Activated naive CD8-positive, alpha-beta T cell treated with anti-CD3 and anti-CD28 coated beads, Interleukin-2, amount 50 U/mL, for 16 hours (primary cell): ENCODE measurements at regions not wholly inside any gene's neighbourhood (a gene's known extent, or its start where the extent isn't known, plus 50 kb on each side); places are given as distances from the start of the nearest gene placed in this dataset.

ENCODE experiments used
- DNase-seq: peaks from one replicate; pipeline ENCODE4 v3.0.0-alpha.2; 2020; ENCODE audit warnings: low read depth, low spot score

DNA sequence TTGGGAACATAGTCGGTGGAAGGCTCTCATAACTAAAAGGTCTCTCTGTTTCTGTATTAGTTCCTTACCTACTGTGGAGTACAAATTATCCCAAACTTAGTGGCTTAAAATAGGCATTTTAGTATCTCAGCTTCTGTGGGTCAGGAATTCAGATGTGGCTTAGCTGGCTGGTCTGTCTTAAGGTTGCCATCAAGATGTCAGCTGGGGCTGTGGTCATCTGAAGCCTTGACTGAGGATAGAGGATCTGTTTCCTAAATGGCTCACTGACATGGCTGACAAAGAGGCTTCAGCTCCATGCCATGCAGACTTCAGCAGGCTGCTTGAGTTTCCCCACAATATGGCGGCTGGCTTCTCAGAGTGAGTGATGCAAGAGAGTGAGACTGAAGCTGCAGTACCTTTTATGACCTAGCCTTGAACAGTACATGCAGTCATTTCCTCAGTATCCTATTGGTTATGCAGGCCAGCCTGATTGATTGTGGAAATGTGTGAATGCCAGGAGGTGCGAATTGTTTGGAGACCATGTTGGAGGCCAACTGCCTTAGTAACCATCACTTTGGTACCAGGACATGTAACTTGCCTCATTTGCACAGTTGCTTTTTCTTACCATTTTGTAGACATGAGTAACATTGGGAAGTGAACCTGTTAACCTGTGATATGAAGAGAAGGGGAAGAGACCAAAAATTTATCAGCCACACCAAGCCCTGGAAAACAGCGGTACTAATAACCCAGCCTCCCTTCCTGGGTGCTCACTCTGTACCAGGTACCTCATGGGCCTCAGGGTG is 152.8 kb upstream of the IER5L start:
- DNase-seq = no peak

- DNase-seq = no peak
These were observed 150.4 kb upstream of the IER5L start for GRCh38 chr9:129328355-129329042.

- DNase-seq = no peak
These were observed 149.7 kb upstream of the IER5L start for GRCh38 chr9:129327552-129328328.

- no peak for DNase-seq
These were observed 148.3 kb upstream of the IER5L start for GRCh38 chr9:129326061-129327005.

GRCh38 chr9:129324808-129325502 is 146.9 kb upstream of the IER5L start:
- no peak for DNase-seq

DNA sequence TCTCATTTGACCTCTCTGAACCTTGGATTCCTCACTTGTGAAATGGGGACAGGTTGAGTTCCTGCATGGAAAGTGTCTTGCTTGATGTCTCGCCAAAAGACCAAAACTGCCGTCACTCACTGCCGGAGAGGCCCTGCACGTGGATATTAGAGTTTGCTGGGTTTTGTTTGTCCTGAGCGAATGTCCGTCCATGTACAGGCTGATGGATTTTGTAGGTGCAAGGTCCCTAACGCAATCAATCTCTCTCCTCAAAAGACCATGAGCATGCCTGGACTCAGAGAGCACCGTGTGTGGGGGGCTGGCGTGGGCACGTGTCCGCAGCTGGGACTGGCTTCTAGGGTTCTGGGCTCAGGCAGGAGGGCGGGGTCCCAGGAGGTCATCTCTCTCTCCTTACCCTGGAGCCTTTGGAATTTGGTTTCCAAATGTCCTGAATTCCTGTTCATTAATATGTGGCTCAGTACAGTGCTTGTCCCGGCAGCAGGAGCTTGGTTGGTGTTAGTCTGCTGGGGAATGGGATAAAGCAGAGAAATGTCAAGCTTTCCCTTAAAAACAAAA is 146.0 kb upstream of the IER5L start:
- DNase-seq = no peak

- no peak for DNase-seq
These were observed 145.4 kb upstream of the IER5L start for GRCh38 chr9:129323376-129323998.

DNA sequence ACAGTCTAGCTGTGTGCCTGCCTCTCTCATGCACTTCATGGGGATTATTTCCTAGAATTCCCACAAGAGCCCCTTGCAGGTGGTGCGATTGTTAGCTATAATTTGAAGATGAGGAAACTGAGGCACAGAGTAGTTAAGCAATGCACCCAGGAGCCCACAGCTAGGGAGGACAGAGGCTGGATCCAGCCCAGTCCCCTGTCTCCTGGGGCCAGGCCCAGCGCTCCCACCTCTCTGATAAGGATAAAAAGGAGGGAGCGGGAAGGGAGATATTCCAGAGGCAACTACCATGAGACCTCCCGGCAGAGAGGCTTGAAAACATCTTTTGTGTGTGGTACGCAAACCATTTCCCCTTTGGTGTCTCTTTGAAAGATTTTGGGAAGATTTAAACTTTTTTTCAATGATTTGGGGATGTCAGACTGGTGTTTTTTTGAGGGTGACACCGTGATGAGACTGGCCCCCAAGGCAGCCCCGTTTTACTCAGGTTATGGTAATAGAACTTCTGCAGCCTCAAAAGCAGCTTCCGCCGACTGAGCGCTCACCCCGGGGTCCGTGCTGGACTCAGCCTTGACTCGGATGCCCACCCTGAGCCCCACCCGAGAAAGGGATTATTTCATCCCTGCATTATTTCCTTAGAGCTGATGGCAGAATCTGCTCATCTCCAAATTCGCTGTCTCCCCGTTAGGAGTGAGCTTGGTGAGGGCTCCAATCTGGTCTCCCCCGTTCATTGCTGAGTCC is 144.7 kb upstream of the IER5L start:
- DNase-seq = no peak

GRCh38 chr9:129322022-129322621 is 144.1 kb upstream of the IER5L start:
- no peak for DNase-seq

DNA sequence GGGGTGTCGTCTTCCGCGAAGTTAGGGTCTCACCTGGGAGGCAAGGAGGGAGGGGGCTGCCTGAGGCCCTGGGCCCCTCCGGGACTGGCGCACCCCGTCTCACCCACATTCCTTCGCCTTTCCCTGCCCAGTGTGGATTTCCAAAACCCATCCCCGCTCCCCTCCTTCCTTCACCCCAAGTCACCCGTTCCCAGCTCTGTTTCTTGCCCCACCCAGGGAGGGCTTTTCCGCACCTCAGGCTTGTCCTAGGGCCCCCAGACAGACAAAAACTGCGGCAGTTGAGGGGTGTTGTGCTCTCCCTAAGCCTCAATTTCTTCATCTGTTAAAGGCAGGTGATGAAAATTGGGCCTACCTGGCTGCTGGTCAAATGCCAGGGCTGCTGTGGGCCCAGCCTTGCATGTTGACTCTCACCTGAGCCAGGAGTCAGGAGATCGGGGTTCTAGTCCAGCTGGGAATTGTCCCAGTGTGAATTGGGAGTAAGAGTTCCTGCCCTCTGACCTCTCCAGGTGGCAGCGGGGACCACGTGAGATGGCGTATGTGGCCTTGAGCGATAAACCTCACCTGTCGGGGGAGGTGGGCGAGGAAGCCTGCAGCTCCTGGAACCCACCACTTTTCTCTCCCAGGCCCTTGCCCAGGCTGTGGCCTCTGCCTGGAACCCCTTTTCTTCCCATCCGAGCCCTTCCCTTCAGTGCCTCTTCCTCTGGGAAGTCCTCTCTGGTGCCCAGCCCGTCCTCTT is 143.4 kb upstream of the IER5L start:
- DNase-seq = no peak

DNA sequence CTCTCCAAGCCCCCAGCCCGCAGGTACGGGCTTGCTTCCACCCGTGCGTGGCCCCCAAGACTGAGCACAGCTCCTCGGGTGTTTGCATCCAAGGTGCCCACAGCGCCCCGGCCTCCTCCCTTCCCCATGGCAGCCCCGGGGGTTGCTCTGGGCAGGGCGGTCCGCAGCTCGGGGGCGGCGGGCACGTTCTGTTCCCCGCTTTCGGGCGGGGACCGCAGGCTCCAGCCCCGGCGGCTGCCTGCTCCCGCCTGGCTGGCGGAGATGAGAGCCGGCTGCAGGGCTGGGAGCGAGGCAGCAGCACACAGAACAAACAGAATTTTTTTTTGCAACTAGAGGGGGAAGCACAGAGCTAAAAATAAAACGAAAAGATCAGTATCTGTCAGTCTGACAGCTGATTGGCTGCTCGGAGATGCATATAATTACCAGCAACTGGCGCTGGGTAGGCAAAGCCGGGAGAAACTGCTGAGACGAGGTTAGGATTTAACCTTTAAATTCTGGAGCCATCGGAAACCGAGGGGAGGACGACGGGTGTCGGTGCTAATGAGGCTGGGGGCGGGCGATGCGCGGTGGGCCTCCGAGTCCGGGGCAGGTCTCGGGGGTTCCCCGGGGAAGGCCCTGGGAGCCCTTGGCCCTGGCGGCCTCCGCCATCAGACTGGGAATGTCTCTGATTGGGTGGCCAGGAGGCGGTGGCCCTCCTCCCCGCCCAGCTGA is 142.7 kb upstream of the IER5L start:
- no peak for DNase-seq

GRCh38 chr9:129319938-129320481 is 141.9 kb upstream of the IER5L start:
- DNase-seq = no peak

GRCh38 chr9:129319076-129319937 is 141.2 kb upstream of the IER5L start:
- DNase-seq = no peak

- no peak for DNase-seq
These were observed 140.3 kb upstream of the IER5L start for GRCh38 chr9:129318121-129319075.
